GM12875 (cell line): ENCODE measurements at regions not wholly inside any gene's neighbourhood (a gene's known extent, or its start where the extent isn't known, plus 50 kb on each side); places are given as distances from the start of the nearest gene placed in this dataset.

Source experiments
- H3K4me3 ChIP-seq: one replicate; pipeline ENCODE4 v1.5.1; 2011; ENCODE audit warnings: low read depth, low read length, control low read depth
- CTCF ChIP-seq: IDR thresholded peaks from 2 replicates; pipeline ENCODE4 v1.5.1; 2011; ENCODE audit warnings: low read depth, mild to moderate bottlenecking, control low read depth, inconsistent platforms, low read length, moderate library complexity, borderline replicate concordance; ENCODE audit not compliant: insufficient read depth

GRCh38 chr4:58760100-58760499 lies 1649.9 kb upstream of the IGFBP7 start:
- H3K4me3 ChIP-seq, result no peak overlapping the region
- no peak for TF ChIP-seq CTCF

- no peak for TF ChIP-seq CTCF
- H3K4me3 ChIP-seq, result no peak overlapping the region
Measured at GRCh38 chr4:58749206-58749605, 1639.0 kb upstream of the IGFBP7 start.

- no peak overlapping the region for H3K4me3 ChIP-seq
- TF ChIP-seq CTCF, result no peak
Measured at GRCh38 chr4:58740897-58741296, 1630.7 kb upstream of the IGFBP7 start.

- no peak overlapping the region for H3K4me3 ChIP-seq
- TF ChIP-seq CTCF, result no peak
Measured at GRCh38 chr4:58739275-58739674, 1629.1 kb upstream of the IGFBP7 start.

- no peak for TF ChIP-seq CTCF
- no peak overlapping the region for H3K4me3 ChIP-seq
Measured at GRCh38 chr4:58738375-58738774, 1628.2 kb upstream of the IGFBP7 start.

- H3K4me3 ChIP-seq, result no peak overlapping the region
- TF ChIP-seq CTCF, result no peak
Measured at GRCh38 chr4:58734030-58734674, 1624.0 kb upstream of the IGFBP7 start.

GRCh38 chr4:58732973-58733372 lies 1622.8 kb upstream of the IGFBP7 start:
- no peak overlapping the region for H3K4me3 ChIP-seq
- no peak for TF ChIP-seq CTCF
